Hippocampal formation (tissue), 2 donors: ENCODE measurements at regions not wholly inside any gene's neighbourhood (a gene's known extent, or its start where the extent isn't known, plus 50 kb on each side); places are given as distances from the start of the nearest gene placed in this dataset.

Experiments used
- DNase-seq, 2 donors: peaks; one replicate each; lab custom pipeline; 2025; lab: John Stamatoyannopoulos, UW

DNA sequence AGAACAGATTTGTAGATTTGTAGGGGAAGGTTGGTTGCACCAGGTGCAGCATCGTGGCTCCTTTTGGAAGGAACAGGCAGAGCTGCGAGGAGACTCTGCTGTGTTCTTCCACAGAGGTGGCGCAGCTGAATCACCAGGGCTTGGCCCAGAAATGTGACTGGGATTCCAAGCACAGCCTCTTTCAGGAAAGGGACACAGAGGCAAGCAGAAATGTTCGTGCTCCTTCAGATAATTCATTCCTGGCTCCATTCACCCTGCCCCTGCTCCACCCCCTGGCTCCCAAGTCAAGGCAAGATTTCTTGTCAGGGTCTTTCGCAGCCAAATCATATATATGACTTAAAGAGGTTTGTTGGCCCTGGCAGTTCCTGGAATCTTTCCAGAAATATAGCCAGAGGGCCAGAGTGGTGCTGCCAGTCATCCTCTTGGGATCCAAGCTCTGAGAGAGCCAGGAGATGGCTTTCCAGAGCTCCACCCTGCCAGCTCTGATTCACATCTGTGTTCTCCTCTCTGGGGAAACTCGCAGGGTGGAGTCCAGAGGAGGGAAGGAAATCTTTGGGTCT lies 203.9 kb upstream of the TANK start:
- no peak for DNase-seq

DNA sequence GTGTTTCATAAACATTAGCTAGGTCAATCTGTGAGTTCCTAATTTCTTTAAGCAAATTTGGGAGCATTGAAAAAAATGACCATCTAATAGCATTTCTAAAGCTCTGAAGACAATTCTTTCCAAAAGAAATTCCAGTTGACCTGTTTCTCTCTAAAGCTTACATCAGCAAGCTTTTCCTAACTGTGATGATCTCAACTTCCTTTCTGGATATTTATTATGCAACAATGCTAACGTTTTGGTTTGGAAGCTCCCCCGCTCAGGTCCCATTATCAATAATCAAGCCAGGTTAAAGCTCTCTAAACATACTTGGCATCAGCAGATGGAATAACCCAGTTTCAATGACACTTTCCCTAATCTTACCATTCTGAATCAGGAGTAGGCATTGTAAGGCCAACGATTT lies 196.3 kb upstream of the TANK start:
- no peak for DNase-seq

DNA sequence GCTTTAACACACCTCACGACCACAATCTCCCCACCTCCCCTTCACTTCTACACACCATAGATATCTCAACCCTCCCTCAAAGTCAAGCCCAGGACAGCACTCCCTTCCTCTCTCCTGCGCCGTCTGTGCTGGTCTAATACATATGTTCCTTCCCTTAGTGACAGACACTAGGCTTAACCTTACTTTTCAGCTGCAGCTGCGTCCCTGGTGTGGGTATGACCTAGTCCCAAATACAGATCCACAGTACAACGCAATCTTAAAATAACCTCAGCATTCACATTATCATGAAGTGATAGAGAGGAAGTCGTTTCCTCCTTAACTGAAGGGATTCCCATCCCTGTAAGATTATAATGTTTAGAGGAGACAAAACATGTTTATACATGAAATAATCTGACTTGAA lies 192.7 kb upstream of the TANK start:
- DNase-seq: no peak

DNA sequence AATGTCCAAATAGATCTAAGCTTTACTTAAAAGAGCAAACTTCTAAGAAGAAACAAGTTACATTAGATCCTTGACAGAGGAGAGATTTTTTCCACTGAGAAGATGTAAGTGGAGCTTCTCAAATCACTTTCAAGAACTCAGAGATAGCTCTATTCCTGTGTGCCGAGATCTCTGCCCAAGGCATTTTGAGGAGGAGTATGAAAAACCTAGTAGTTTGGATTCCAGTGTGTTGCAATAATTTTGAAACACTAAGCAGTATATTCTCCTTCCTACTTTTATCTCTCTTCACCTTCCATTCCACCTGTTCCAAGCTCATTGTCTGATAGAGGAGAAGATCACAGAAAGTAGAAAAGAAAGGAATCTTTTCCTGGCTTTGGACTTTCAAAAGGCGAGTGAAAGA lies 192.0 kb upstream of the TANK start:
- DNase-seq: no peak

DNA sequence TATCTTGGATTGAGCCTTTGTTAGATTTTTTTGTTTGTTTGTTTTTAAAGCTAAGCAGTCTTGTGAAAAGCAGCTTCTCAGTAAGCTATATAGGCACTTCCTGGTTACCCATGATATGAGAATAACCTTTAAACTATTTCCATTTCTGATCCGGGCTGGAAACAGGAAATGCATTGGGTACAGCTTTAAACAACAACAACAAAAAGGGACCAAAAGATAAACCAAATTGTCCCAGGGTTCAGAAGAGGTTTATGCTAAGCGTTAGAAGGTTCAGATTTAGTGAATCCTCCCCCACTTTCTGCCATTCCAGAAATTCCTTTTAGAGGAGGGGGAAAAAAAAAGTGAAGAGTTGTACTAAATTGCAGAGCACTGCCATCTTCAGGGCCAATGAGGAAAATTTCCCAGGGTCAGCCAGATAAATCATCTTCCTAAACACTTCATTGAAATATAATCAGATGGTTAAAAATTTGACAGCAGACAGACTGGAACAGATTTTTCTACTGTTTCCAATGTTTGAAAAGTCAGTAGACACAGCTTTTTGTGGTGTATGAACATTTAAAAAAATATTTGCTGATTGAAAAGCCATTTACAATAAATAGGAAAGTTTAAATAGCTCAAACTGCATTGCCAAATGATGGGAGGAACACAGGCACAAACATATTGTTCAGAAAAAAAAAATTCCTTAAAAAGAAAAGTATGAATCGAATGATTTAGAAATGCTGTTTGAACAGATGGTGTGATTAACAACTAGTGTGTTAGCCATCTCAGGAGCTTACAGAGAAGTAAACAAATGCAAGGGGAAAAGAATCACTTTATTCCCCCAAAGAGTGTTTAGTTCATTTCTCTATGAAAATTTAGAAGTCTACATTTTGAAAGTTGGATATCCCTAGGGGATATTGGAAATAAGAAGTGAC lies 189.9 kb upstream of the TANK start:
- DNase-seq: peak in 1 of 2 donors; percentile 43

DNA sequence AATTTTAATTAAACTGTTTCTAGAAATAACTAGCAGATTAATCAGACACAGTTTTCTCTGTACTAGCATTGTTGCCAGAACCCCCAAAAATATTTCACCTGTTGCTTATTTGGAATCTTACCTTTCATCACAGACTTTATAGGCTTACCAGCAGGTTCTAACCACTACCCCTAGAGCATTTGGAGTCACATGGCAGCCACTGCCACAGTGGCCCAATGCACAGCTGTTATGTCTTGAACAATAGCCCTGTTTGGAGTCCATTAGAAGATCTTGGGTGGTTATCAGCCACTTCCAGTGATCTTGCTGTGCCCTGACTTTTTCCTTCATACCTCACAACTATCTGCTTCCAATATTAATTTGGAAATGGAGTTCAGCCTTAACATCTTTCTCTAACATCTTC lies 186.2 kb upstream of the TANK start:
- DNase-seq: no peak

DNA sequence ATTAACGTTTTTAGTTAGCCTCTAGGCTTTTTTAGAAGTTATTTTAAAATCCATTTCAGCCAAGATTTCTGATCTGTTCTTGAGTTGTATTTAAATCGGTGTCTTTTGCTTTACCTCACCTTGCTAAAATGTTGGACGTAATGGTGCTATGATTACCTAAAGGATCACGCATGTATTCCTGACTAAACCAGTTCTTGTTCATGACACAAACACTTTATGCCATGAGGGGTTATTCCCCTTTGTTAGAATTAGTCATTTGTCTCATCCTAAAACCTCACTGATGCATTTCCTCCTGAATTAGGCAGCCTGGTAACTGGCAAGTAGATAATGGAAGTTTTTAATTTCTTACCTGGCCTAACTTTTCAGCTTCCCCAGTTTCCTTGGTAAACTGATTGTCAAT lies 185.4 kb upstream of the TANK start:
- no peak for DNase-seq

DNA sequence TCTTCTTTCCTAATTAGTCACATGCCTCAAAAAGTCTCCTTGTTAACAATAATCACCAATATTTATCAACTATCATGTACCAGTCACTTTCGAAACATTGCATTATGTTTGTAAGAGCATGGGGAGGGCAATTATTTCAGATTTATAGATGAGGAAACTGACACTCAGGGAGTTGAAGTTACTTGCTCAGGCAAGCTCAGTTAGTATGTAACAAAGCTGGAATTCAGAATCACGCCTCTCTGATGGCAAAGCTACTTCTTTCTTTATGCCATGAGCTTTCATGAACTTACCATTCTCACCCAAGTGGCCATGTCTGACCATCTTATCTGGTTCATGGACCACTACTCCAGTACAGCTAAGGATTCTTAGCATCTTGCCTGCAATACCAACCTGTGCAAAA lies 183.4 kb upstream of the TANK start:
- no peak for DNase-seq

DNA sequence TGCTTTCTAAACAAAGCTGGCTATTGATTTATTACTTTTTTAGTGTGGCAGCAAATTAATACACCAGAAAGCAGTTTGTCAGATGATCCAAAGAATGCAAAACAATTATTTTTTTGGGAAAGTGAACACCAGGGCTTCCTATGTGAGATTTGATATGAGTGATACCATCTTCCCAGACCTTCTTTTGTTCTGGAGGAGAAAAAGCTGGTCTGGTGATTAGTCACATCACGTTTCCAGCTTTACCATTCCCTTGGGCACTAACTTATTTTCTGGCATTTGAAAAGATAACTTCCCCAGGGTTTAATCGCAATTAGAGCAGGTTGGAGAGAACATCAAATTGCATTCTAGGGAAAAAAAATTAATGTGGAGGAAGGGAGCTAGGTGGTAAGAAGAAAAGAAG lies 182.9 kb upstream of the TANK start:
- no peak for DNase-seq

DNA sequence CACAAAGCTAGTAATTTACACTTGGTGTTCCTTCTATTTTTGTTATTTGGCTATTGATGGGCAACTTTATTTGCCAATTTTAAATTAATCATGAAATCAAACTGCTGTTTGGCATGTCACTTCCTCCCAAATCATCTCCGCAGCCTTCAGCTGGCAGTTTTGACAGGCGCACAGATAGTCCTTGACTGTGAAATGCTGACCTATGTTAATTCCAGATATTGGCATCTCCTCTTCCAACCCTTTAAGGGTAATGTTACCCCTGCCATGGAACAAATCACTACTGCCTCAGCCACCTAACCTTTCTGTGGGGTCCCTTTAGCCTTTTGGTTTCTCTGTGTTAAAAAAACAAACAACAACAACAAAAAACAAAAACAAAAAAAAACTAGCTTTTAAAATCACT lies 182.4 kb upstream of the TANK start:
- no peak for DNase-seq

DNA sequence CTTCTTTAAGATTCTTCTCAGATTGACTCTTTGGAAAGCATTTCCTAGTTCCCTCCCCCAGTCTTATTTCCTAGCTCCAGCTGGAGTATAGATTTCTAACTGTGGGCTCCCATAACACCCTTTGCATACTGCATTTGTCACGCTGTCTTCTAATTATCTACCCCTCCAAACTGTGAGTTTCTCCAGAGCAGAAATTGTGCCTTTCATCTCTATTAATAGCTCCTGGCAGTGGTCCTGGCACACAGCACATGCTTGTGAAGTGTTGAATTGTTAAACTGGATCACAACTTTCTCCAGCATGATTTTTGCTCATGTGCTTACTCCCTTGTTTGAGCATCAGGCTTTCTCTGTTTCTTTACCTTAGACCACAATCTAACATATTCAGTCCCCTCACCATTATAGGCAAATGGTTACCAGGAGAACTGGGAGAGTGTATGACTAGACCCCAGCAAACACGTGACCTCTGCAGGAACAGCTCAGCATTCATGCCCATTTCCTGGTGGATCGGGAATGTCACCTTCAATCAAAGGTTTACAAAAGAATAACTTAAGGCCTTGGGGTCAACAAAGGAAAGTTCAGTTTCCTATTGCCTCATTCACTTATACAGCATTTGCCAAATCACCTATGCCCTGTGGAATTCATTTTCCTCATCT lies 175.7 kb upstream of the TANK start:
- no peak for DNase-seq

DNA sequence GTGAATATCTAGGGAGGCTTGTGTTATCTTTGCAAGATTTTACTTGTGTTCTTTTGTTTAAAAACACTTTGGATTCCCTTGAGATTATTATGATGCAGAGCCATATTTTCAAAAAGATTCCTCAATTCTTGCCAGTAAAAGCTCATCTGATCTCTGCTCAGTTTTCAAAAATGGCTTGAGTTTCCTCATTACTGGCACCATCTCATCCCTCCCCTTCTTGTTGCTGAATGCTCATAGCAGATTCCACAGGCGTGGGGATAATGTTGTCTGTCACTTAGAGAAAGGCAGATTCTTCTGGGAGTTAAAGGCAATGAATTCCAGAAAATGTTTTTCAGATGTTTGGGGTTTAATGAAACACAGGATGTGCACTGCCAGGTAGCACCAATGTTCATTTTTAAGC lies 170.4 kb upstream of the TANK start:
- no peak for DNase-seq

DNA sequence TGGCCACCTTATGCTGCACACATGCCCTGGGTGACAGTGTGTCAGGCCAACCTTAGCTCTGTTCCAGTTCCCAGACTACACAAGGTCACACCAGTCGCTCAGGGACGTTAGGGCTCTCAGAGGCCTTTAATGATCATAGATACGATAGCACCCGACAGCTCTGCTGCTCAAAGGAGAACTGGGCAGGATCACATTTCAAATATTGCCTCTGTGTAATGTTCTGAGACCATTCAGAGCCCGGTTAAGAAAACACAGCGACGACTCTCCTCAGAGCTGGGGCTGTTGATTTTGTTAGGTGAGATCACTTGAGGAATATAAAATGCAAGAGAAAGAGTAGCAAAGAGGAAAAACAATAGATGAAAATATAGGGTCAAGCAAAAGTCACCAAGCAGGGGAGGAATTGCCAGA lies 166.6 kb upstream of the TANK start:
- DNase-seq: no peak

DNA sequence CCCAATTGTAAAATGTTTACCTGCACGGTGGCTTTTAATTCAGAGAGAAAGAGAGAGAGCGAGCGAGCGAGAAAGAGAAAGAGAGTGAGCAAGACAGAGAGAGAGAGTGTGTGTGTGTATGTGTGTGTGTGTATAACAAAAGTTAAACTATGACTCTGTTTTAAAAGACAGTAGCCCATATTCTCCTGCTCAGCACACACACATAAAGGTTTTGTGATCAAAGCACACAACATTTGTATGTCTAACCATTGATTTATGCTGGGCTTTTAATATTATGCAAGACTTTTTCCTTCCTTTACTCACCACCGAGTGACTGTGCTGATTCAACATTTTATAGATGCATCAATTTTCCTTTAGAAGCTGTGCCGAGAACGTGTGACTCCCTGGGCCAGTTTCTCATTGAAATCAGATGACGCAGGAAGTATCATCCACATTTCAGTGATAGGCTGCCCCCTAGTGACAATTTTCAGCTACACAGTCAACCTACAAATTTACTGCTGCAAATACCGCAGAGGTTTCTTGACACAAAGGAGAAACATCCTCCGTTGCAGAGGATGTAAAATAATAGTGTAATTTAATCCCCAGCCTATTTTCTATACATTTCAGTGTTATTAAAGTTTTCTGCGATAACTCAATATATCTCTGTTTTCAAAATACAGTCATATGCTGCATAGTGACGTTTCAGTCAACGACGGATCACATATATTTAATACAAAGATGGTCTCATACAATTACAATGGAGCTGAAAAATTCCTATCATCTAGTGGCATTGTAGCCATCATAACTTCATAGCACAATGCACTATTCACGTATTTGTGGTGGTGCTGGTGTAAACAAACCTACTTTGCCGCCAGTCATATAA lies 165.9 kb upstream of the TANK start:
- DNase-seq: peak; percentile 58 to 83

DNA sequence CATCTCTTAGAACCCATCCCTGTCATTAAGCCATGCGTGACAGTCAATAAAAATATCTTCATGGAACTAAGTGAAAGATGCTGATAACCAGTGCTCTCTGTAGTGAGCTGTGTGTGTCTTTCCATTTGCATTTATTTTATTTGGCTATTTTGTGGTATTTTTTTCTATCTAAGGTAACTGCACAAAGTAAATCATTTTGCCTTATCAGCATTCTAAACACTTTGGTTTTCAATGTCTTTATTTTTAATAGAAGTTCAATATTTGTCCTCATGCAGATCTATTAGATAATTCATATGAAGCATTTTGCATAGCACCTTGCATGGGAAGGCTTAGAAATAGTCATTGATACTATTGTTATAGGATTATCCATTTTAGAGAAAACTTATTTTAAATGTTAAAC lies 163.6 kb upstream of the TANK start:
- DNase-seq: no peak

DNA sequence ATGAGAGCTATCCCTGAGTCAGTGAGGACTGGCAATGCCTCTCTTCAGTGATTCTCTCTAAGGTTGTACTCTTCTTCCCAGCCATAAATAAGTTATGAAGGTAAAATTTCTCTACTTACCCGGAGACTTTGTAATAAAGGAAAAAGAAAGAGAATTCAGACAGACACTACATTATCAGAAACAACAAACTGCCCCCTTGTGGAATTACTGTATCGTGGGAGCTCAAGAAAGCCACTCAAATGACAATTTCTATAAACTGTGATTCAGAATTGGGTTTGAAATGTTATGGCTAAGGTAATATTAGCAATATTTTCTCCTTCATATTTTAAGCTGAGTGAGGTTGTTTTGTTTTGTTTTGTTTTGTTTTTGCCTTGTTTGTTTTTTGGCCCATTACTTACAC lies 155.8 kb upstream of the TANK start:
- DNase-seq: no peak

DNA sequence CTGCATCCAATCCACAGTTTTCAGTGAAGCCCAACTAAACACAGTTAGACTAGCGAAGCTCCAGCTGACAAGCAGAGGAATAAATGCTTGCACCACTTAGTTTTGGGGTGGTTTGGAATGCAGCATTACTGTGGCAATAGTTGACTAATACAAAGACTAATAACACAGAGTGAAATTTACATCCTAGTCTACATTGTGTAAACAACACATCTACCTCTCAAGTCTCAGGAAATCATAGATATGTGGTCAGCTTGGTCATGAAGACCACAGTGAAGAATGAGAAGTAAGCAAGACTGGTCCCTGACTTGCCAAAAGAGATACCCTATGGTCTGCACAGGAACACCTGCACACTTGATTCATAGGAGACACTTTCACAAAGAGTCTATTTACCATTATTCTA lies 155.1 kb upstream of the TANK start:
- no peak for DNase-seq

DNA sequence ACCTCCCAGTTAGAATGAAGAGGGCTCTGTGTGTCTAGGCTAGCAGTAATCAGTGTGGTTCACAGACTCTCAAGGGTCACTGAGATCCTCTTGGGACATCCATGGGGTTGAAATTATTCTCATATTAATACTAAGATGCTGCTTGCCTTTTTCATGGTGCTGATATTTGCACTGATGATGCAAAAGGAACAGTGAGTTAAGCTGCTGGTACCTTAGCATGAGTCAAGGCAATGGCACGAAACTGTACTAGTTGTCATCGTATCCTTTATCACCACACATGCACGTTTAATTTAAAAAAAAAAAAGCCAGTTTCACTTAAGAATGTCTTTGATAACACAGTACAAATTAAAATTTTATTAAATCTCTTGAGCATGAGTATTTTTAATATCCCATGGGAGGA lies 151.9 kb upstream of the TANK start:
- no peak for DNase-seq

DNA sequence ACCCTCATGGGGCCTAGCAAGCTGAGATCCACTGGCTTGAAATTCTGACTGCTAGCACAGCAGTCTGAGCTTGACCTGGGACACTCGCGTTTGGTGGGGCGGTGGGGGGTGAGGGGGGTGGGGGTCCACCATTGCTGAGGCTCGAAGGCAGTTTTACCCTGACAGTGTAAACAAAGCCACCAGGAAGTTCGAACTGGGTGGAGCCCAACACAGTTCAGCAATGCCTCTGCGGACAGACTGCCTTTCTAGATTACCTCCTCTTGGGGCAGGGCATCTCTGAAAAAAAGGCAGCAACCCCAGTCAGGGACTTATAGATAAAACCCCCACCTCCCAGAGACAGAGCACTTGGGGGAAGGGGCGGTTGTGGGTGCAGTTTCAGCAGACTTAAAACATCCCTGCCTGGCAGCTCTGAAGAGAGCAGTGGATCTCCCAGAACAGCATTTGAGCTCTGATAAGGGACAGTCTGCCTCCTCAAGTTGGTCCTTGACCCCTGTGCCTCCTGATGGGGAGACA lies 149.7 kb upstream of the TANK start:
- no peak for DNase-seq

DNA sequence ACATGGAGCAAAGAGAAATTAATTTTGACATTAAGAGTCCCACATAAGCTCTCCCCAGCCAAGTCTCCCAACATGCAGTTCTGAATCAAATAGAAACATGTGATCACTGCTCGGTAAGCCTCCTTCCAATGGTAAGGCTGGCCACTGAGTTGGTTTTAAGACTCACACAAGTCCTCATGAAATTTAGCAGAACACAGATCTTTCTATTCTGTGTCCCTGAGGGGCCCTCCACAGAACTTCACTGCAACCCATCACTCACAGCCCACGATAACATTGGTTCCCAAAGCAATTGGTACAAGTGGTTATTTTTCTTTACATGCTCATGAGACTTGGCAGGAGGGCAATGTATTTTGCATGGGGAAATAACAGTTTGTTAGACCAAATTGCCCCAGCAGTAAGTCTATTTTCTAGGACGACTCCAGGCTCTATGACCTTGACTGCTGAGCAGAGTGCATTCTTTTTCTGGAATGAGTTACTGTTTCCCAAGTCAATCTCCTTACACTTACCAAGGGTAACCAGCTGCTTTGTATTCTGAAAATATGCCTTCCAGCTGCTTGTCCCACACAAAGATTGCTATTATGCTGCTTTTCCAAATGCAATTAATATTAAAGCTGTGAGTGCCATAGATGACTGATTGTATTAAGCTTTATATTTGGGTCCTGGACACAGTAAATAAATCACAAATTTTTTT lies 142.3 kb upstream of the TANK start:
- DNase-seq: no peak

DNA sequence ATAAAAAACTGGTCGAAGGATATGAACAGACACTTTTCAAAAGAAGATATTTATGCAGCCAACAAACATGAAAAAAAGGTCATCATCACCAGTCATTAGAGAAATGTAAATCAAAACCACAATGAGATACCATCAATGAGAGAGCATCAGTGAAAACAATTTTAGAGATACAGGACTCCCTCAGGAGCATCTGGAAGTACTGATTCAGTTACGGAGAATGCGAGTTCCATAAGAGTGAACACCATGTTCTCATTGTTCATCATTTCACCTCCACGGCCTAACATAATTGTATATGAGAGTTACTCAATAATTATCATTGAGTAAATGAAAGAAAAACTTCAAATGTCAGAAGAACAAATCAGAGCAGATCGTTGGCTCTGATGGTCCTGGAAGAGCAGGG lies 140.9 kb upstream of the TANK start:
- no peak for DNase-seq

DNA sequence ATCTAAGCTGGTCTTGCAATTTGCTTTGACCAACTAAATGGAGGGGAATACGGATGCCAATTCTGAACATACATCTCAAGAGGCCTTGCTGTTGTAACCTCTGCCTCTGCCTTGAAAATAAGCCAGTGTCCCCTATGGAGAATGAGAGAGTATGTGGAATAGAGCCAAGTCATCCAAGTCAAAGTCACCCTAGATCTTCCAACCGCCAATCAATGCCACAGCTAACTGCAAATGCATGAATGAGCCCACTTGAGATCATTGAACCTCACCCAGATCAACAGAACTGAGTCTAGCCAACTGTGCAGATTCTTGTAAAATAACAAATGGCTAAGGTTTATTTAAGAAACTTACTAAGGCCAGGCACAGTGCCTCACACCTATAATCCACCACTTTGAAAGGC lies 139.8 kb upstream of the TANK start:
- DNase-seq: no peak
